ACC112 (cell line): ENCODE measurements at regions not wholly inside any gene's neighbourhood (a gene's known extent, or its start where the extent isn't known, plus 50 kb on each side); places are given as distances from the start of the nearest gene placed in this dataset.

Experiments
- H2AFZ ChIP-seq: fragments of 200-600 bp; sonication (generic); one replicate; pipeline ENCODE4 v1.6.0; 2017; ENCODE audit warnings: antibody characterized with exemption, low read length; ENCODE audit not compliant: unreplicated experiment
- H3K27ac ChIP-seq: fragments of 200-600 bp; sonication (generic); 2 replicates; pipeline ENCODE4 v1.5.1; 2014; ENCODE audit warnings: low read depth, mild to moderate bottlenecking, antibody characterized with exemption, low read length, moderate library complexity
- H3K27me3 ChIP-seq: fragments of 200-600 bp; sonication (generic); 2 replicates; pipeline ENCODE4 v1.6.1; 2014; ENCODE audit warnings: mild to moderate bottlenecking, antibody characterized with exemption, low read length, moderate library complexity, mixed read lengths; ENCODE audit not compliant: insufficient read depth
- H3K36me3 ChIP-seq: fragments of 200-600 bp; sonication (generic); 2 replicates; pipeline ENCODE4 v1.6.1; 2016; ENCODE audit warnings: mild to moderate bottlenecking, antibody characterized with exemption, low read length, moderate library complexity, mixed read lengths; ENCODE audit not compliant: insufficient read depth
- H3K4me1 ChIP-seq: fragments of 200-600 bp; sonication (generic); one replicate; pipeline ENCODE4 v1.6.1; 2016; ENCODE audit warnings: low read length, mixed read lengths; ENCODE audit not compliant: insufficient read depth, unreplicated experiment, control insufficient read depth
- H3K4me3 ChIP-seq: fragments of 200-600 bp; sonication (generic); 2 replicates; pipeline ENCODE4 v1.5.1; 2014; ENCODE audit warnings: mild to moderate bottlenecking, low read depth, low read length
- H3K79me2 ChIP-seq: fragments of 200-600 bp; sonication (generic); one replicate; pipeline ENCODE4 v1.6.0; 2016; ENCODE audit warnings: low read length; ENCODE audit not compliant: control insufficient read depth, unreplicated experiment, insufficient read depth

GRCh38 chr14:97276573-97276972, 479.4 kb downstream of the VRK1 start:
- H3K27me3 ChIP-seq = no peaks in the 10 kb centered on the region
- no peaks in the 10 kb centered on the region for H3K79me2 ChIP-seq
- H3K4me3 ChIP-seq = no peak overlapping the region
- H3K4me1 ChIP-seq = no peaks in the 10 kb centered on the region
- no peak overlapping the region for H2AFZ ChIP-seq
- H3K27ac ChIP-seq = no peak overlapping the region
- no peaks in the 10 kb centered on the region for H3K36me3 ChIP-seq

- no peaks in the 10 kb centered on the region for H3K79me2 ChIP-seq
- no peaks in the 10 kb centered on the region for H3K27me3 ChIP-seq
- H3K36me3 ChIP-seq = no peaks in the 10 kb centered on the region
- no peaks in the 10 kb centered on the region for H3K4me1 ChIP-seq
- no peak overlapping the region for H3K27ac ChIP-seq
- H2AFZ ChIP-seq = no peak overlapping the region
- H3K4me3 ChIP-seq = no peak overlapping the region
Measured at GRCh38 chr14:97277711-97278110, 480.5 kb downstream of the VRK1 start.

GRCh38 chr14:97280526-97280925, 483.3 kb downstream of the VRK1 start:
- Histone ChIP-seq H3K27me3 (no peaks in the 10 kb centered on the region), H3K4me1 (no peaks in the 10 kb centered on the region), H3K4me3 (no peak overlapping the region), H3K79me2 (no peaks in the 10 kb centered on the region), H3K27ac (no peak overlapping the region), H2AFZ (no peak overlapping the region), H3K36me3 (no peaks in the 10 kb centered on the region)

GRCh38 chr14:97281741-97282140, 484.6 kb downstream of the VRK1 start:
- H3K4me1 ChIP-seq = no peaks in the 10 kb centered on the region

GRCh38 chr14:97282210-97283004, 485.2 kb downstream of the VRK1 start:
- no peaks in the 10 kb centered on the region for H3K27me3 ChIP-seq
- no peak overlapping the region for H2AFZ ChIP-seq
- H3K79me2 ChIP-seq = no peaks in the 10 kb centered on the region
- H3K4me1 ChIP-seq = no peaks in the 10 kb centered on the region
- H3K36me3 ChIP-seq = no peaks in the 10 kb centered on the region
- no peak overlapping the region for H3K27ac ChIP-seq
- no peak overlapping the region for H3K4me3 ChIP-seq

More at GRCh38 chr14:97281741-97282140, 484.6 kb downstream of the VRK1 start:
- Histone ChIP-seq H3K79me2 (no peaks in the 10 kb centered on the region), H3K27ac (no peak overlapping the region), H2AFZ (no peak overlapping the region), H3K4me3 (no peak overlapping the region), H3K36me3 (no peaks in the 10 kb centered on the region), H3K27me3 (no peaks in the 10 kb centered on the region)

- no peaks in the 10 kb centered on the region for H3K79me2 ChIP-seq
- no peak overlapping the region for H3K27ac ChIP-seq
Measured at GRCh38 chr14:97283005-97283403, 485.8 kb downstream of the VRK1 start.

GRCh38 chr14:97283426-97283825, 486.2 kb downstream of the VRK1 start:
- H3K4me3 ChIP-seq = no peak overlapping the region
- no peak overlapping the region for H3K27ac ChIP-seq
- no peaks in the 10 kb centered on the region for H3K4me1 ChIP-seq
- H3K79me2 ChIP-seq = no peaks in the 10 kb centered on the region
- no peaks in the 10 kb centered on the region for H3K36me3 ChIP-seq
- H3K27me3 ChIP-seq = no peaks in the 10 kb centered on the region
- H2AFZ ChIP-seq = no peak overlapping the region

More at GRCh38 chr14:97283005-97283403, 485.8 kb downstream of the VRK1 start:
- H2AFZ ChIP-seq = no peak overlapping the region
- no peaks in the 10 kb centered on the region for H3K36me3 ChIP-seq
- H3K4me1 ChIP-seq = no peaks in the 10 kb centered on the region
- no peak overlapping the region for H3K4me3 ChIP-seq
- no peaks in the 10 kb centered on the region for H3K27me3 ChIP-seq

- Histone ChIP-seq H3K79me2 (no peaks in the 10 kb centered on the region), H3K27me3 (no peaks in the 10 kb centered on the region), H3K4me3 (no peak overlapping the region), H2AFZ (no peak overlapping the region), H3K4me1 (no peaks in the 10 kb centered on the region), H3K27ac (no peak overlapping the region), H3K36me3 (no peaks in the 10 kb centered on the region)
Measured at GRCh38 chr14:97283841-97284240, 486.7 kb downstream of the VRK1 start.

GRCh38 chr14:97287956-97288355, 490.8 kb downstream of the VRK1 start:
- H3K79me2 ChIP-seq = no peaks in the 10 kb centered on the region
- H3K36me3 ChIP-seq = no peaks in the 10 kb centered on the region
- no peaks in the 10 kb centered on the region for H3K27me3 ChIP-seq
- H3K4me1 ChIP-seq = no peaks in the 10 kb centered on the region
- H3K27ac ChIP-seq = no peak overlapping the region
- no peak overlapping the region for H3K4me3 ChIP-seq
- H2AFZ ChIP-seq = no peak overlapping the region

GRCh38 chr14:97290065-97290464, 492.9 kb downstream of the VRK1 start:
- Histone ChIP-seq H2AFZ (no peak overlapping the region), H3K4me3 (no peak overlapping the region), H3K27ac (no peak overlapping the region), H3K27me3 (no peaks in the 10 kb centered on the region), H3K79me2 (no peaks in the 10 kb centered on the region), H3K36me3 (no peaks in the 10 kb centered on the region), H3K4me1 (no peaks in the 10 kb centered on the region)

GRCh38 chr14:97290977-97291376, 493.8 kb downstream of the VRK1 start:
- Histone ChIP-seq H3K27me3 (no peaks in the 10 kb centered on the region), H3K79me2 (no peaks in the 10 kb centered on the region), H2AFZ (no peak overlapping the region), H3K4me1 (no peaks in the 10 kb centered on the region), H3K27ac (no peak overlapping the region), H3K4me3 (no peak overlapping the region), H3K36me3 (no peaks in the 10 kb centered on the region)
